Brain microvascular endothelial cell (primary cell): ENCODE measurements at regions not wholly inside any gene's neighbourhood (a gene's known extent, or its start where the extent isn't known, plus 50 kb on each side); places are given as distances from the start of the nearest gene placed in this dataset.
A peak's percentile ranks its signal among the peaks of the same experiment; 100 is the strongest.

Experiments used
- DNase-seq: peaks from one replicate; pipeline ENCODE4 v3.0.0-alpha.2; 2020
- H3K27ac ChIP-seq: fragments of 250-450 bp; sonication (Bioruptor Pico); 2 replicates; pipeline ENCODE4 v1.5.1; 2020; ENCODE audit warnings: mild to moderate bottlenecking, moderate library complexity
- H3K27me3 ChIP-seq: fragments of 250-450 bp; sonication (Bioruptor Pico); replicated peaks from 2 replicates; pipeline ENCODE4 v1.5.1; 2020; ENCODE audit warnings: mild to moderate bottlenecking
- H3K36me3 ChIP-seq: fragments of 250-450 bp; sonication (Bioruptor Pico); replicated peaks from 2 replicates; pipeline ENCODE4 v1.5.1; 2020; ENCODE audit warnings: mild to moderate bottlenecking
- H3K4me3 ChIP-seq: 2 replicates; pipeline ENCODE4 v1.5.1; 2011; ENCODE audit warnings: low read depth, mild to moderate bottlenecking, control low read depth, low read length, moderate library complexity
- CTCF ChIP-seq: IDR thresholded peaks from 2 replicates; pipeline ENCODE4 v1.5.1; 2011; ENCODE audit warnings: low read depth, mild to moderate bottlenecking, moderate library complexity, low read length, control low read depth, inconsistent platforms; ENCODE audit errors: missing control alignments
- in situ Hi-C: cut with HindIII; loops from 2 replicates; pipeline ENCODE4 v1.10.0; 2017; ENCODE audit warnings: low sequenced_read_pairs, low pct_ligation_motif_present

- in situ Hi-C loops, result loop anchor here (25.0 kb wide), 2 partner anchors 218 to 232 kb away; partner anchors contain the start of gene FGF18
- Histone ChIP-seq H3K36me3 (no peaks in the 10 kb centered on the region), H3K4me3 (no peak overlapping the region), H3K27me3 (no peaks in the 10 kb centered on the region), H3K27ac (no peak overlapping the region)
- no peak for DNase-seq
- TF ChIP-seq CTCF, result no peak
Measured at GRCh38 chr5:171644536-171644935, 141.1 kb upstream of the SMIM23 start.

- in situ Hi-C loops, result loop anchor here (25.0 kb wide), 2 partner anchors 216 to 234 kb away; partner anchors contain the start of gene FGF18
- no peaks in the 10 kb centered on the region for H3K27me3 ChIP-seq
Measured at GRCh38 chr5:171646102-171647042, 139.2 kb upstream of the SMIM23 start.

GRCh38 chr5:171647043-171647903 is 138.3 kb upstream of the SMIM23 start:
- H3K27ac ChIP-seq, result peak overlapping the region; percentile 39
- peak; percentile 42 for TF ChIP-seq CTCF
- H3K4me3 ChIP-seq, result no peak overlapping the region
- DNase-seq, result peak; percentile 88
- in situ Hi-C loops, result loop anchor here (25.0 kb wide), 2 partner anchors 215 to 235 kb away; partner anchors contain the start of gene FGF18
- no peaks in the 10 kb centered on the region for H3K36me3 ChIP-seq
- H3K27me3 ChIP-seq, result no peaks in the 10 kb centered on the region

More at GRCh38 chr5:171646102-171647042, 139.2 kb upstream of the SMIM23 start:
- DNase-seq, result no peak
- Histone ChIP-seq H3K36me3 (no peaks in the 10 kb centered on the region), H3K27ac (no peak overlapping the region), H3K4me3 (no peak overlapping the region)
- no peak for TF ChIP-seq CTCF

- no peak for TF ChIP-seq CTCF
- in situ Hi-C loops, result loop anchor here (25.0 kb wide), 2 partner anchors 214 to 236 kb away; partner anchors contain the start of gene FGF18
- Histone ChIP-seq H3K27me3 (no peaks in the 10 kb centered on the region), H3K36me3 (no peaks in the 10 kb centered on the region), H3K27ac (peak overlapping the region; percentile 39), H3K4me3 (no peak overlapping the region)
- DNase-seq, result peak; percentile 62
Measured at GRCh38 chr5:171647904-171648260, 137.7 kb upstream of the SMIM23 start.

GRCh38 chr5:171648279-171649074 is 137.1 kb upstream of the SMIM23 start:
- Histone ChIP-seq H3K4me3 (no peak overlapping the region), H3K27ac (peak overlapping the region; percentile 20), H3K36me3 (no peaks in the 10 kb centered on the region), H3K27me3 (no peaks in the 10 kb centered on the region)
- TF ChIP-seq CTCF, result no peak
- in situ Hi-C loops, result loop anchor here (25.0 kb wide), 2 partner anchors 214 to 236 kb away; partner anchors contain the start of gene FGF18
- no peak for DNase-seq
